GM23338 (cell line): ENCODE measurements at regions not wholly inside any gene's neighbourhood (a gene's known extent, or its start where the extent isn't known, plus 50 kb on each side); places are given as distances from the start of the nearest gene placed in this dataset.

Experiments used
- ATAC-seq: fragments of 200-7000 bp; cut with Tn5 transposase; 3 replicates; pipeline ENCODE4 v1.9.1; 2020
- DNase-seq: peaks from one replicate; pipeline ENCODE4 v3.0.0-alpha.2; 2015; ENCODE audit warnings: low spot score
- H2AFZ ChIP-seq: fragments of 200-600 bp; sonication (generic); 2 replicates; pipeline ENCODE4 v1.8.0; 2016; ENCODE audit warnings: antibody characterized with exemption, mild to moderate bottlenecking, moderate library complexity
- H3F3A ChIP-seq: fragments of 200-600 bp; sonication (generic); replicated peaks from 2 replicates; pipeline ENCODE4 v1.8.0; 2017; ENCODE audit warnings: antibody characterized with exemption, mixed run types, low read depth
- H3K27ac ChIP-seq: fragments of 200-600 bp; sonication (generic); 2 replicates; pipeline ENCODE4 v1.6.1; 2016; ENCODE audit warnings: low read depth
- H3K27me3 ChIP-seq: fragments of 200-600 bp; sonication (generic); 2 replicates; pipeline ENCODE4 v1.8.0; 2016; ENCODE audit warnings: mild to moderate bottlenecking, mixed run types, moderate library complexity; ENCODE audit not compliant: insufficient read depth
- H3K36me3 ChIP-seq: fragments of 200-600 bp; sonication (generic); 2 replicates; pipeline ENCODE4 v1.8.0; 2016; ENCODE audit warnings: mild to moderate bottlenecking; ENCODE audit not compliant: insufficient read depth
- H3K4me1 ChIP-seq: fragments of 200-600 bp; sonication (generic); 2 replicates; pipeline ENCODE4 v1.8.0; 2016; ENCODE audit warnings: mild to moderate bottlenecking, moderate library complexity; ENCODE audit not compliant: insufficient read depth
- H3K4me2 ChIP-seq: fragments of 200-600 bp; sonication (generic); 2 replicates; pipeline ENCODE4 v1.7.1; 2017; ENCODE audit warnings: mixed run types
- H3K4me3 ChIP-seq: fragments of 200-600 bp; sonication (generic); 2 replicates; pipeline ENCODE4 v1.6.1; 2016; ENCODE audit warnings: mixed run types
- H3K79me2 ChIP-seq: fragments of 200-600 bp; sonication (generic); replicated peaks from 2 replicates; pipeline ENCODE4 v1.8.0; 2017; ENCODE audit warnings: mild to moderate bottlenecking; ENCODE audit not compliant: insufficient read depth
- H3K9me2 ChIP-seq: fragments of 200-600 bp; sonication (generic); 2 replicates; pipeline ENCODE4 v1.8.0; 2017; ENCODE audit not compliant: insufficient read depth
- H4K20me1 ChIP-seq: fragments of 200-600 bp; sonication (generic); replicated peaks from 2 replicates; pipeline ENCODE4 v1.8.0; 2017; ENCODE audit warnings: mild to moderate bottlenecking; ENCODE audit not compliant: insufficient read depth
- H3K27ac Mint-ChIP-seq: 2 replicates; pipeline ENCODE4 v1.8.0; 2020; ENCODE audit warnings: inconsistent platforms, mild to moderate bottlenecking, moderate library complexity, mixed read lengths
- H3K27me3 Mint-ChIP-seq: 3 replicates; pipeline ENCODE4 v1.8.0; 2022; ENCODE audit warnings: low read depth, mild to moderate bottlenecking, moderate library complexity, mixed read lengths, inconsistent platforms; ENCODE audit not compliant: insufficient read depth, poor library complexity
- H3K36me3 Mint-ChIP-seq: 3 replicates; pipeline ENCODE4 v1.8.0; 2021; ENCODE audit warnings: low read depth, mild to moderate bottlenecking, inconsistent platforms, moderate library complexity, mixed read lengths
- H3K4me1 Mint-ChIP-seq: 3 replicates; pipeline ENCODE4 v1.8.0; 2020; ENCODE audit warnings: mild to moderate bottlenecking, inconsistent platforms, mixed read lengths
- H3K4me3 Mint-ChIP-seq: 3 replicates; pipeline ENCODE4 v1.8.0; 2021; ENCODE audit warnings: moderate library complexity, mild to moderate bottlenecking, inconsistent platforms, mixed read lengths
- H3K9me3 Mint-ChIP-seq: 3 replicates; pipeline ENCODE4 v1.8.0; 2020; ENCODE audit warnings: moderate library complexity, mild to moderate bottlenecking, inconsistent platforms, mixed read lengths
- CREB1 ChIP-seq: fragments of 250-450 bp; sonication (Bioruptor Pico); IDR thresholded peaks from 2 replicates; pipeline ENCODE4 v1.5.0; 2020; ENCODE audit warnings: low read depth, mild to moderate bottlenecking, moderate library complexity
- EZH2 ChIP-seq: fragments of 200-600 bp; sonication (generic); IDR thresholded peaks from one replicate; pipeline ENCODE4 v1.8.0; 2017; ENCODE audit warnings: antibody characterized with exemption, mild to moderate bottlenecking, low read depth; ENCODE audit not compliant: unreplicated experiment
- EZH2phosphoT487 ChIP-seq: fragments of 200-600 bp; sonication (generic); IDR thresholded peaks from one replicate; pipeline ENCODE4 v1.8.1; 2018; ENCODE audit warnings: antibody characterized with exemption; ENCODE audit not compliant: unreplicated experiment
- NANOG ChIP-seq: IDR thresholded peaks from 2 replicates; pipeline ENCODE4 v1.6.1; 2016; ENCODE audit warnings: antibody characterized with exemption, borderline replicate concordance
- STAT1 ChIP-seq: IDR thresholded peaks from one replicate; pipeline ENCODE4 v1.6.1; 2016; ENCODE audit warnings: antibody characterized with exemption; ENCODE audit not compliant: unreplicated experiment
- ZNF114 ChIP-seq: fragments of 250-450 bp; sonication (Bioruptor Pico); IDR thresholded peaks from 2 replicates; pipeline ENCODE4 v1.5.0; 2020; ENCODE audit warnings: mild to moderate bottlenecking, moderate library complexity
- TF ChIP-seq, protein P1 (sequence below): IDR thresholded peaks from one replicate; pipeline ENCODE4 v1.6.1; 2018; ENCODE audit warnings: antibody characterized with exemption; ENCODE audit not compliant: unreplicated experiment
- TF ChIP-seq, protein P2 (sequence below), 2 experiments: fragments of 200-600 bp in 1 of 2; sonication (generic) in 1 of 2; conservative IDR thresholded peaks; 2 replicates each; pipeline versions ENCODE4 v1.5.1 to v1.6.1; 2016 to 2017; ENCODE audit warnings: antibody characterized with exemption in 2 of 2, low read depth in 2 of 2, mild to moderate bottlenecking in 2 of 2, moderate library complexity in 1 of 2
- TF ChIP-seq, protein P3 (sequence below): IDR thresholded peaks from 2 replicates; pipeline ENCODE4 v1.6.1; 2016; ENCODE audit warnings: antibody characterized with exemption
- TF ChIP-seq, protein P4 (sequence below): fragments of 250-450 bp; sonication (Bioruptor Pico); IDR thresholded peaks from 2 replicates; pipeline ENCODE4 v1.5.0; 2020; ENCODE audit warnings: mild to moderate bottlenecking, moderate library complexity

DNA sequence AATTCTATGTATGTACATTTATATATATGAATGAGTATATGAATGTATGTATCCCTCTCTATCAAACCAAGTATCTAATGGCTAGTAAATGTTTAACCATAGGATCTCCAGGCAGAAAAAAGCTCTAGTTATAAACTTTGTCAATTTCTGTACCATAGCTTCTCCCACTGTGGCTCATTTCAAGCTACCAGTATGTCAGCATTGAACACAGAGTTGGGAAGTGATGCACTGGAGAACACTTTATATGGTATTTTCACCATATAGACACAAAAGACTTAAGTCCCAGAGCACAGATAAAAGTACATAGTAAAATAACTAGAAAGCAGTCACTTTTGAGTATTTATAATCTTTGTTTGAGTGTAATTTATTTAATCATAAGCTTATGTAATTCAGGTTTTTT lies 53.9 kb upstream of the ATP8A1 start:
- Histone ChIP-seq H3K79me2 (no peaks in the 10 kb centered on the region), H2AFZ (no peak overlapping the region), H3K9me2 (no peaks in the 10 kb centered on the region), H3K36me3 (no peaks in the 10 kb centered on the region), H3K4me3 (no peak overlapping the region), H3K27me3 (no peaks in the 10 kb centered on the region), H3K27ac (no peak overlapping the region), H3K4me1 (peaks cover 20% of the 10 kb centered on the region), H3F3A (no peaks in the 10 kb centered on the region), H3K4me2 (no peak overlapping the region), H4K20me1 (no peaks in the 10 kb centered on the region)
- no peak for TF ChIP-seq EZH2phosphoT487
- TF ChIP-seq, protein P1, sequence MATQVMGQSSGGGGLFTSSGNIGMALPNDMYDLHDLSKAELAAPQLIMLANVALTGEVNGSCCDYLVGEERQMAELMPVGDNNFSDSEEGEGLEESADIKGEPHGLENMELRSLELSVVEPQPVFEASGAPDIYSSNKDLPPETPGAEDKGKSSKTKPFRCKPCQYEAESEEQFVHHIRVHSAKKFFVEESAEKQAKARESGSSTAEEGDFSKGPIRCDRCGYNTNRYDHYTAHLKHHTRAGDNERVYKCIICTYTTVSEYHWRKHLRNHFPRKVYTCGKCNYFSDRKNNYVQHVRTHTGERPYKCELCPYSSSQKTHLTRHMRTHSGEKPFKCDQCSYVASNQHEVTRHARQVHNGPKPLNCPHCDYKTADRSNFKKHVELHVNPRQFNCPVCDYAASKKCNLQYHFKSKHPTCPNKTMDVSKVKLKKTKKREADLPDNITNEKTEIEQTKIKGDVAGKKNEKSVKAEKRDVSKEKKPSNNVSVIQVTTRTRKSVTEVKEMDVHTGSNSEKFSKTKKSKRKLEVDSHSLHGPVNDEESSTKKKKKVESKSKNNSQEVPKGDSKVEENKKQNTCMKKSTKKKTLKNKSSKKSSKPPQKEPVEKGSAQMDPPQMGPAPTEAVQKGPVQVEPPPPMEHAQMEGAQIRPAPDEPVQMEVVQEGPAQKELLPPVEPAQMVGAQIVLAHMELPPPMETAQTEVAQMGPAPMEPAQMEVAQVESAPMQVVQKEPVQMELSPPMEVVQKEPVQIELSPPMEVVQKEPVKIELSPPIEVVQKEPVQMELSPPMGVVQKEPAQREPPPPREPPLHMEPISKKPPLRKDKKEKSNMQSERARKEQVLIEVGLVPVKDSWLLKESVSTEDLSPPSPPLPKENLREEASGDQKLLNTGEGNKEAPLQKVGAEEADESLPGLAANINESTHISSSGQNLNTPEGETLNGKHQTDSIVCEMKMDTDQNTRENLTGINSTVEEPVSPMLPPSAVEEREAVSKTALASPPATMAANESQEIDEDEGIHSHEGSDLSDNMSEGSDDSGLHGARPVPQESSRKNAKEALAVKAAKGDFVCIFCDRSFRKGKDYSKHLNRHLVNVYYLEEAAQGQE = no peak
- no peak for TF ChIP-seq ZNF114
- DNase-seq (no peak), ATAC-seq (no peak)
- no peaks in the 10 kb centered on the region for H3K27me3 Mint-ChIP-seq
- no peaks in the 10 kb centered on the region for H3K36me3 Mint-ChIP-seq
- H3K4me3 Mint-ChIP-seq = no peak overlapping the region
- no peaks in the 10 kb centered on the region for H3K9me3 Mint-ChIP-seq
- peaks cover 33% of the 10 kb centered on the region for H3K4me1 Mint-ChIP-seq
- no peak overlapping the region for H3K27ac Mint-ChIP-seq

DNA sequence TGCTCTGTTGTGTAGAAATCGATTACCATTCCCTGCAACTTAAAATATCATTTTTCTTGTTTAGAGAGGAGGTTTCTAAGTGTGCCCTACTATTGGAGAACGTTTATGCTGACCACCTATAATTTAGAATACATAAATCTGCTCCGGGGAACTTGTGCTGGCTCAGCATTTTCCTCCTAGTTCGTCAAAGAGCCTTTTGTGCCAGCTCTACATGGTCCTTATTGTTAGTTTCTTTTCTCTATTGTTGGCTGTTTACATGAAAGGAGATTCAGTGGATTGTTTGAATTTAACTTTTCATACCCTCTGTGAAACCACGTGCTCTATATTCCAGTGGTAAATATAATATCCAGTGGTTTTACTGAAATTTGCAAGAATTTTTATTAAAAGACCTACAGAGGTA lies 53.4 kb upstream of the ATP8A1 start:
- no peak for ATAC-seq
- H3K27ac Mint-ChIP-seq = no peak overlapping the region
- no peaks in the 10 kb centered on the region for H3K9me3 Mint-ChIP-seq
- TF ChIP-seq, protein P2, sequence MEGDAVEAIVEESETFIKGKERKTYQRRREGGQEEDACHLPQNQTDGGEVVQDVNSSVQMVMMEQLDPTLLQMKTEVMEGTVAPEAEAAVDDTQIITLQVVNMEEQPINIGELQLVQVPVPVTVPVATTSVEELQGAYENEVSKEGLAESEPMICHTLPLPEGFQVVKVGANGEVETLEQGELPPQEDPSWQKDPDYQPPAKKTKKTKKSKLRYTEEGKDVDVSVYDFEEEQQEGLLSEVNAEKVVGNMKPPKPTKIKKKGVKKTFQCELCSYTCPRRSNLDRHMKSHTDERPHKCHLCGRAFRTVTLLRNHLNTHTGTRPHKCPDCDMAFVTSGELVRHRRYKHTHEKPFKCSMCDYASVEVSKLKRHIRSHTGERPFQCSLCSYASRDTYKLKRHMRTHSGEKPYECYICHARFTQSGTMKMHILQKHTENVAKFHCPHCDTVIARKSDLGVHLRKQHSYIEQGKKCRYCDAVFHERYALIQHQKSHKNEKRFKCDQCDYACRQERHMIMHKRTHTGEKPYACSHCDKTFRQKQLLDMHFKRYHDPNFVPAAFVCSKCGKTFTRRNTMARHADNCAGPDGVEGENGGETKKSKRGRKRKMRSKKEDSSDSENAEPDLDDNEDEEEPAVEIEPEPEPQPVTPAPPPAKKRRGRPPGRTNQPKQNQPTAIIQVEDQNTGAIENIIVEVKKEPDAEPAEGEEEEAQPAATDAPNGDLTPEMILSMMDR (conservative IDR thresholded peaks at IDR 0.05; ENCODE audit: low read depth in 2 of 2) = no peak
- no peak for TF ChIP-seq STAT1
- no peak for TF ChIP-seq EZH2
- TF ChIP-seq, protein P3, sequence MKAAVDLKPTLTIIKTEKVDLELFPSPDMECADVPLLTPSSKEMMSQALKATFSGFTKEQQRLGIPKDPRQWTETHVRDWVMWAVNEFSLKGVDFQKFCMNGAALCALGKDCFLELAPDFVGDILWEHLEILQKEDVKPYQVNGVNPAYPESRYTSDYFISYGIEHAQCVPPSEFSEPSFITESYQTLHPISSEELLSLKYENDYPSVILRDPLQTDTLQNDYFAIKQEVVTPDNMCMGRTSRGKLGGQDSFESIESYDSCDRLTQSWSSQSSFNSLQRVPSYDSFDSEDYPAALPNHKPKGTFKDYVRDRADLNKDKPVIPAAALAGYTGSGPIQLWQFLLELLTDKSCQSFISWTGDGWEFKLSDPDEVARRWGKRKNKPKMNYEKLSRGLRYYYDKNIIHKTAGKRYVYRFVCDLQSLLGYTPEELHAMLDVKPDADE = no peak
- no peak for TF ChIP-seq NANOG
- no peak for TF ChIP-seq CREB1 (CRISPR knock-in tag)
- no peak for TF ChIP-seq EZH2phosphoT487
- TF ChIP-seq, protein P4, sequence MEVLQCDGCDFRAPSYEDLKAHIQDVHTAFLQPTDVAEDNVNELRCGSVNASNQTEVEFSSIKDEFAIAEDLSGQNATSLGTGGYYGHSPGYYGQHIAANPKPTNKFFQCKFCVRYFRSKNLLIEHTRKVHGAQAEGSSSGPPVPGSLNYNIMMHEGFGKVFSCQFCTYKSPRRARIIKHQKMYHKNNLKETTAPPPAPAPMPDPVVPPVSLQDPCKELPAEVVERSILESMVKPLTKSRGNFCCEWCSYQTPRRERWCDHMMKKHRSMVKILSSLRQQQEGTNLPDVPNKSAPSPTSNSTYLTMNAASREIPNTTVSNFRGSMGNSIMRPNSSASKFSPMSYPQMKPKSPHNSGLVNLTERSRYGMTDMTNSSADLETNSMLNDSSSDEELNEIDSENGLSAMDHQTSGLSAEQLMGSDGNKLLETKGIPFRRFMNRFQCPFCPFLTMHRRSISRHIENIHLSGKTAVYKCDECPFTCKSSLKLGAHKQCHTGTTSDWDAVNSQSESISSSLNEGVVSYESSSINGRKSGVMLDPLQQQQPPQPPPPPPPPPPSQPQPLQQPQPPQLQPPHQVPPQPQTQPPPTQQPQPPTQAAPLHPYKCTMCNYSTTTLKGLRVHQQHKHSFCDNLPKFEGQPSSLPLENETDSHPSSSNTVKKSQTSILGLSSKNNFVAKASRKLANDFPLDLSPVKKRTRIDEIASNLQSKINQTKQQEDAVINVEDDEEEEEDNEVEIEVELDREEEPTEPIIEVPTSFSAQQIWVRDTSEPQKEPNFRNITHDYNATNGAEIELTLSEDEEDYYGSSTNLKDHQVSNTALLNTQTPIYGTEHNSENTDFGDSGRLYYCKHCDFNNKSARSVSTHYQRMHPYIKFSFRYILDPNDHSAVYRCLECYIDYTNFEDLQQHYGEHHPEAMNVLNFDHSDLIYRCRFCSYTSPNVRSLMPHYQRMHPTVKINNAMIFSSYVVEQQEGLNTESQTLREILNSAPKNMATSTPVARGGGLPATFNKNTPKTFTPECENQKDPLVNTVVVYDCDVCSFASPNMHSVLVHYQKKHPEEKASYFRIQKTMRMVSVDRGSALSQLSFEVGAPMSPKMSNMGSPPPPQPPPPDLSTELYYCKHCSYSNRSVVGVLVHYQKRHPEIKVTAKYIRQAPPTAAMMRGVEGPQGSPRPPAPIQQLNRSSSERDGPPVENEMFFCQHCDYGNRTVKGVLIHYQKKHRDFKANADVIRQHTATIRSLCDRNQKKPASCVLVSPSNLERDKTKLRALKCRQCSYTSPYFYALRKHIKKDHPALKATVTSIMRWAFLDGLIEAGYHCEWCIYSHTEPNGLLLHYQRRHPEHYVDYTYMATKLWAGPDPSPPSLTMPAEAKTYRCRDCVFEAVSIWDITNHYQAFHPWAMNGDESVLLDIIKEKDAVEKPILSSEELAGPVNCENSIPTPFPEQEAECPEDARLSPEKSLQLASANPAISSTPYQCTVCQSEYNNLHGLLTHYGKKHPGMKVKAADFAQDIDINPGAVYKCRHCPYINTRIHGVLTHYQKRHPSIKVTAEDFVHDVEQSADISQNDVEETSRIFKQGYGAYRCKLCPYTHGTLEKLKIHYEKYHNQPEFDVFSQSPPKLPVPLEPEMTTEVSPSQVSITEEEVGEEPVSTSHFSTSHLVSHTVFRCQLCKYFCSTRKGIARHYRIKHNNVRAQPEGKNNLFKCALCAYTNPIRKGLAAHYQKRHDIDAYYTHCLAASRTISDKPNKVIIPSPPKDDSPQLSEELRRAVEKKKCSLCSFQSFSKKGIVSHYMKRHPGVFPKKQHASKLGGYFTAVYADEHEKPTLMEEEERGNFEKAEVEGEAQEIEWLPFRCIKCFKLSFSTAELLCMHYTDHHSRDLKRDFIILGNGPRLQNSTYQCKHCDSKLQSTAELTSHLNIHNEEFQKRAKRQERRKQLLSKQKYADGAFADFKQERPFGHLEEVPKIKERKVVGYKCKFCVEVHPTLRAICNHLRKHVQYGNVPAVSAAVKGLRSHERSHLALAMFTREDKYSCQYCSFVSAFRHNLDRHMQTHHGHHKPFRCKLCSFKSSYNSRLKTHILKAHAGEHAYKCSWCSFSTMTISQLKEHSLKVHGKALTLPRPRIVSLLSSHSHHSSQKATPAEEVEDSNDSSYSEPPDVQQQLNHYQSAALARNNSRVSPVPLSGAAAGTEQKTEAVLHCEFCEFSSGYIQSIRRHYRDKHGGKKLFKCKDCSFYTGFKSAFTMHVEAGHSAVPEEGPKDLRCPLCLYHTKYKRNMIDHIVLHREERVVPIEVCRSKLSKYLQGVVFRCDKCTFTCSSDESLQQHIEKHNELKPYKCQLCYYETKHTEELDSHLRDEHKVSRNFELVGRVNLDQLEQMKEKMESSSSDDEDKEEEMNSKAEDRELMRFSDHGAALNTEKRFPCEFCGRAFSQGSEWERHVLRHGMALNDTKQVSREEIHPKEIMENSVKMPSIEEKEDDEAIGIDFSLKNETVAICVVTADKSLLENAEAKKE (CRISPR knock-in tag) = no peak
- TF ChIP-seq ZNF114 = no peak

More for the DNA sequence above, 53.4 kb upstream of the ATP8A1 start:
- Histone ChIP-seq H3K4me3 (no peak overlapping the region), H3K79me2 (no peaks in the 10 kb centered on the region), H3K4me1 (peaks cover 18% of the 10 kb centered on the region), H3K27me3 (no peaks in the 10 kb centered on the region), H3K27ac (no peak overlapping the region), H3K4me2 (no peak overlapping the region), H2AFZ (no peak overlapping the region), H4K20me1 (no peaks in the 10 kb centered on the region), H3K9me2 (no peaks in the 10 kb centered on the region), H3K36me3 (no peaks in the 10 kb centered on the region), H3F3A (no peaks in the 10 kb centered on the region)
- DNase-seq = no peak
- peaks cover 30% of the 10 kb centered on the region for H3K4me1 Mint-ChIP-seq
- H3K4me3 Mint-ChIP-seq = no peak overlapping the region
- H3K27me3 Mint-ChIP-seq = no peaks in the 10 kb centered on the region
- H3K36me3 Mint-ChIP-seq = no peaks in the 10 kb centered on the region
